ENCODE measurements at regions not wholly inside any gene's neighbourhood (a gene's known extent, or its start where the extent isn't known, plus 50 kb on each side); places are given as distances from the start of the nearest gene placed in this dataset.

DNA sequence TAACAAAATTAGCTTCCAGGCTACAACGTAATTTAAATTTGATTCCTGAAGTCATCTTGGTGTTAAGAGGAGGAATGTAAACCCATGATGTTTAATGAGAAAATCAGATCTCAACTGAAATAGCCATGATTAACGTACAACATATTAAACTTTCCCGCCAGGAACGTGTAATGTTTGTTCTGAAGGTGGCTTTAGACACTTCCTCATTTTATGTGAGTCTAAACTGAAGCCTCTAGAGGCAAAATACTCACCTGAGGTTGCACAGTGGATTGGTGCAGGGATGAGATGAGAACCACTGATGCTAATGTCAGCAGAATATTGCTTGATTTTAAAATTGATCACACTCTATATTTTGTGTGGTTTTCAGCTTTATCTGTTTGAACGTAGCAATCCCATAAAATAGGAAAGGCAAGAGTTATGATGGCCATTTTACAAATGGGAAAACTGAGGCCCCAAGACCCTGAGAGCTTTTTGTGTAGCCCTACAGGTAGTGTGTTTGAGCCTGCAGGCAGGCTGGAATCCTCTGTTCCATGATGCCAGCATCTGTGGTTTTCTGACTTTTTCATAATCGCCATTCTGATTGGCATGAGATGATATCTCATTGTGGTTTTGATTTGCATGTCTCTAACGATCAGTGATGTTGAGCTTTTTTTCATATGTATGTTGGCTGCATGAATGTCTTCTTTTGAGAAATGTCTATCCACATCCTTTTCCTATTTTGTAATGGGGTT, 243.7 kb upstream of the BMPER start:
- DNase-seq (ENCODE audit: low read depth in 2 of 2), result no peak

DNA sequence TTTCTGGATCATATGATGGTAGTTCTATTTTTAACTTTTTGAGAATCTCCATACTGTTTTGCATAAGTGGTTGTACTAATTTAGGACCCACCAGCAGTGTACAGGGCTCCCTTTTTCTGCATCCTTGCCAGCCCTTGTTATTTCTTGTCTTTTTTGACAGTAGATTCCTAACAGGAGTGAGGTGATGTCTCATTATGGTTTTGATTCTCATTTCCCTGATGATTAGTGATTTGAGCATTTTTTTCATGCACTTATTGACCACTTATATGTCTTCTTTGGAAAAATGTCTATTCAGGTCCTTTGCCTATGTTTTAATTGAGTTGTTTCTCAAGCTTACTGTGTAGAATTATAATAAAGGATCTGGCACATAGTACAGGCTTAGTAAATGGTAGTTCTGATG, 238.8 kb upstream of the BMPER start:
- DNase-seq (ENCODE audit: low read depth in 2 of 2), result no peak

DNA sequence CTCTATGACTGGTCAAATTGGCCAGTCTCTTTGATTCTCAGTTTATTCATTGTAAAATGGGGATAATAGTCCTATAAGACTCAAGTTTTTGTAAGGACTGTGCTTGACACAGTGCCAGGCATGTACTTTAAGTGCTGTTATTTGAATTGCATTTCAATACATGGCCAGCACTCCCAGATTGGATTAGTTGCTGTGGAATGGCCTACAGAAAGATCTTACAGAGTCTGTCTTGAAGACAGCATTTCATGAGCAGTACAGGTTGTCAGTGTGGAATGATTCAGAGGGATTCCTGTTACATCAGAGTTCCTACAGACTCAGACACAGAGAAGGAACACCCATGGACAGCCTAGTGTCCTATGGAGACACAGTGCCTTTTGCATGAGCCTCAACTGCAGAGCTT, 238.1 kb upstream of the BMPER start:
- no peak for DNase-seq (ENCODE audit: low read depth in 2 of 2)

DNA sequence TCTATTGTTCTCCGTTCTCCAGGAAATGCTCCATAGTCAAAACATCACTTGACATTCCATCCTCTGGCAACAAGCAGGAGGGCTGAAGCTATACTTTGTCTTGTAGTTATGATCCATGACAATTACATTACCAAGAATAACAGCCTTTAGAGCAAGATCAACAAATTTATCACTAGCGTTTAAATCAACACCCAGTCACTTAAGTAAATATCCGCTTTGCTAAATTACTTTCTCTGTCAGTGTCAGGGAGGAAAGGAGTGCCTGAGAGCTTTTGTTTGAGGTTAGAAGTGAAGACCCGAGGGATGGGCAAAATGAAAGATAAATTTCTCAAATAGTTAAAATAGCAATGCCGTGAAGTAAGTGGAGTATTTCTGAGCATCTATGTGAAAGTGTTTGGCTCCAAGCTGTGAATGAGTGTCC, 236.1 kb upstream of the BMPER start:
- no peak for DNase-seq (ENCODE audit: low read depth in 2 of 2)

DNA sequence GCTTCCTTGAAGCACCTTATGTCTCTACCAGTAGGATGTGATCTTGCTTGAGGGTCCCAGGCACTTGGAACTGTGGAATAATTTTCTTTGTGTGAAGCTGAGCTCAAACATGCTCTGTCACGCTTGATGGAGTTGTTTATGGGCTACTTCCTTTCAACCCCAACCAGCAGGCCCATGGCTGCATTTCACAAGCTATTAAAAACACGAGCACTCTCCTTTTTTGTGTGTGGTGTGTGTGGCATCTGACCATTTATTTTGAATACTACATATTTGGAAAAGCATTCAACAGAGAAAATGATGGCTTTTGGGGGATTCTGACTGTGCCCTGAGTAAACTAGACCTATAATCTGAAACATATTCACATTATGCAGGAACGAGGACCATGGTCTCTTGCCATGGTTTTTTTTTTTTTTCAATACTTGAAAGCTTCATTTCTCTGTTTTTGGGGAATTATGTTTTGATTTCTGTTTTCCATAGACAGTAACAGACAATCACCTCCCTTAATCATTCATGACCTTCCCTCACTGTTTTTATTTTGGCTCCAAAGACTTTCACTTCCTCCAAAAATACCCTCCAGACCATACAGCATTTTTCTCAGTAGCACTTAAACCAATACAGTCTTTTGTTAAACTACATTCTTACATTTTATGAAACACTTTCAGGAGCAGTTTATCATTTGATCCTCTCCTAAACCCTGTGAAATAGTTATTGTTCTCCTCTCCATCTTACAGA, 233.6 kb upstream of the BMPER start:
- DNase-seq (ENCODE audit: low read depth in 2 of 2), result no peak

DNA sequence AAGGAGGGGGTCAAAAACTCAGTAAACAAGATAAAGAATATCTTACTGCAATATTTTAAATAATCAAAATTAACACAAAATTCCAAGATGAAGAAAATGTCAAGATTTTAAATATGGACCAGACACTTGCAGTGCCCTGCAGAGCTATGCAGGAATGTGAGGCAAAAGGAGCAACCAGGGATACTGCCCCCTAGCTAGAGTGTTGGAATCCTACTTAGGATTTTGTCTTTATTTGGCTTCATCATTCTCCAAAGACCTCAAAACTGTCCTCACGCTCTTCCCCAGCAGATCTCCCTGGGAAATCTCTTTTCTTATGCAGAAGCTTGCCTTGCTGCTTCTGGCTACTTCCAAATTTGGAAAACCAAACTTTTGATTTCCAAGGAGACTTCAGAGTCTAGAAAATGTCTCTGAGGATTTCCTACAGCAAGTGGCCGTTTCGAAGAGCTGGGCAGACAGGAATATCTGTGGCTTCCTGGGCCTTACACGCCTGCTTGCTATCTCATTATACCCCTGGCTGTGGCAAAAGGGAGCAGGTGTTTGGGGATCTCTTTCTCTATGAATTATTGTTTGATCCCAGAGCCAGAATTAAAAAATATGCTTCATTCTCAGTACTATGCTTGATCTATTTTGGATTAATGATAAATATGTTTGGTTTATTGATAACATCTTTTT, 232.2 kb upstream of the BMPER start:
- no peak for DNase-seq (ENCODE audit: low read depth in 2 of 2)

DNA sequence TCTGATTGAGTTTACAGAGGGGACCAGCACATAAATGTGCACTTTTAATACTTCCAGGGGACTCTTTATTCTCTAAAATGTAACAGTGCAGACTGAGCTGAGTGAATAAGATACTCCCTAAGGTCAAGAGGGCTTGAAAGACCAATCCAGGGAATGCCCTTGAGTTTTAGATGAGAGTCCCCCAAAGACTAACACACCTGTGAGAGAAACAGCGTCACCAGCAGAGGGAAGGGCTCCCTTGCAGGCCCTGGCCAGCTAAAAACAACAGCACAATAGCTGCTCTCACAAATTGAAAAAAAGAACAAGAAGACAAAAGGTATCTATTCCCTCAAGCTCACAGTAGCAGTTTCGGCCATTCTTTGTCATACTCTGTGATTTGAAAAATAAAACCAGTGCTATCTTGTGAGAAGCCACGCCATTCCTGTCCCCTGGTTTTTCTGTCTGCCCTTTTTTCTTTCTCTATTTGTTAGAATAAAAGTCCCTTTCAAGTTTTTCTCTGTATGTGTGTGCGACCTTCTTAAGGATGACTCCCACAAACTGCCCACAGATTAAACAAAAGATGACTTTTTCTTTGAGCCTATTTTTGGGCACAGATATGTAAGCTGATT, 230.4 kb upstream of the BMPER start:
- DNase-seq (ENCODE audit: low read depth in 2 of 2), result no peak

DNA sequence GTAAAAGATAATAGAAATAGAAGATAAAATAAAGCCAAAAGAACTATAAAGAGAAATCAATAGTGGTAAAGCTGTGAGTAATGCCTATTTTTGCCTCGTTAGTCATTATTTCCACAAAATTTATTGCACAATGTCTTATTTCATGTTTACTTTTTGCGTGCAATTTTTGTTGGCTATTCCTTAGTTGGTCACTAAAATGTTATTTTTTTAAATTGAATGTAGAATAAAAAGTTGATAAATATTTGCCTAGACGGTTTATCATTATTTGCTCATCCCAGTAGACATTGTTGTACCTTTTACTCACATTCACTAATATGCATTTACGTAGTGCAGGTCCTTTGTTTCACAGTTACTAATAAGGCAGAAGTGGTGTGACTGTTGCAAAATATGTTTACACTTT, 227.8 kb upstream of the BMPER start:
- no peak for DNase-seq (ENCODE audit: low read depth in 2 of 2)

DNA sequence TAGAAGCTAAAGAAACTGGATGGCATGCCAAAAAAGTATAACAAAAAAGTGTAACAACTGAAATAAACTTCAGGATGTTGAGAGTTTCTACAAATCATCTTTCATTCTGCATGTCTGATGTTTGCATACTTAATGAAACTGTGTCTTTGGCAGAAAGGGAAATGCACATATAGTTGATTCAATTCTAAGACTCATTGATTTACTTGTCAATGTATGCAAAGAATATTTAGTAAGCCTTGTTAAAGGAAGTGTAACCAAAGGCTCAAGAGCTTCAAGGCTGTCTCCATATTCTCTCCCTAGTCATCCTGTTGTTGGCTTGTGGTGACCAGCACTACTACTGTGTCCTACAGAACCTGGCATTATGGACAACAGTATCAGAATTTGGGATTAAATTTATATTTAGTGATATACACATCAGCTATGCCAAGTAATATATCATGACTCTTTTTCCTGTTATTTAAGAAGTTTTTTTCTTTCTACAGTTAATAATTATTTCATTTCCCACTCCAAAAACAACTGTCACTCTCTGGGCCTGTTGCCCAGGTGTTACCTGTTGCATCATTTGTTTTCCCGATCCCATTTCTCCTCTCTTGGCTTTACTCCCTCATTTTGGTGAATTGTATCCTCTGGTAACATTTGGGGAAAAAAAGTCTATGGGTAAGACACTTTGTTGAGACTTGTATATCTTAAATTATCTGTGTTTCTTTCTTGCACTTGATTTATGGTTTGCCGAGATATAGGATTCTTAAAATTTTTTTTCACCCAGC, 226.6 kb upstream of the BMPER start:
- no peak for DNase-seq (ENCODE audit: low read depth in 2 of 2)

DNA sequence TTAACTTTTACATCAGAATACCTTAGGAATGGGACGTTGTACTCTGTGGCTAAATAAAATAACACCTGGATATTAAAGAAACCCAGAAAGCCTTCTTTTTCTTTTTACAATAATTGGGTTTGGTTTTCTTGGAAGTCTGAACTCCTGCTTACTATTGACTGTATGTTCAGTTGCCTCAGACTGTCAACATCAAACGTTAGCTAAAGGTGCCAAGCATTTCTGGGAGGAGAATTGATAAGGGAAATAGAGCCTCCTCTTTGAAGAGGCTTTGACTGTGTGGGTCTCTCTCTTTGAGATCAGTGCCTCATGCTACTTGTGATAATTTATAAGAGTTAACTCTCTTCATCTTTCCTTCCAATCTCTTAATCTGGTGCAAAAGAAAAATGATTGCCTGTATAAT, 224.7 kb upstream of the BMPER start:
- no peak for DNase-seq (ENCODE audit: low read depth in 2 of 2)

DNA sequence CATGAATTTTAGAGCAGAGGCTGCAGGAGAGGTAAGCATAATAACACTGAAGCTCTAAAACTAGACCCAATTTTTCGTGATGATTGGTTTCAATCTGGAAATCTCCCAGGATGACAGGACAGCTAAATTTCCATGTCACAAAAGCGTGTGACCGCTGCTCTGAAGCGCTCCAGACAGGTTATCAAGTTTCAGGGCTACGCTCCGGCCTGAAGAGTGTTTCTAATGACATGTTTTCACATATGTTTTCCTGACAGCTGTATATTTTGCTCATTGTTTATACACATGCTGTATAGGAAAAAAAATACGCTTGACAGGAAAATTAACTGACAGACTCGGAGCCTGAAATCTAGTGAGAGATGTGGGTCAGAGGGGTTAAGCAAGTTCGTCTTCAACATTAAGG, 219.8 kb upstream of the BMPER start:
- DNase-seq (ENCODE audit: low read depth in 2 of 2), result no peak

DNA sequence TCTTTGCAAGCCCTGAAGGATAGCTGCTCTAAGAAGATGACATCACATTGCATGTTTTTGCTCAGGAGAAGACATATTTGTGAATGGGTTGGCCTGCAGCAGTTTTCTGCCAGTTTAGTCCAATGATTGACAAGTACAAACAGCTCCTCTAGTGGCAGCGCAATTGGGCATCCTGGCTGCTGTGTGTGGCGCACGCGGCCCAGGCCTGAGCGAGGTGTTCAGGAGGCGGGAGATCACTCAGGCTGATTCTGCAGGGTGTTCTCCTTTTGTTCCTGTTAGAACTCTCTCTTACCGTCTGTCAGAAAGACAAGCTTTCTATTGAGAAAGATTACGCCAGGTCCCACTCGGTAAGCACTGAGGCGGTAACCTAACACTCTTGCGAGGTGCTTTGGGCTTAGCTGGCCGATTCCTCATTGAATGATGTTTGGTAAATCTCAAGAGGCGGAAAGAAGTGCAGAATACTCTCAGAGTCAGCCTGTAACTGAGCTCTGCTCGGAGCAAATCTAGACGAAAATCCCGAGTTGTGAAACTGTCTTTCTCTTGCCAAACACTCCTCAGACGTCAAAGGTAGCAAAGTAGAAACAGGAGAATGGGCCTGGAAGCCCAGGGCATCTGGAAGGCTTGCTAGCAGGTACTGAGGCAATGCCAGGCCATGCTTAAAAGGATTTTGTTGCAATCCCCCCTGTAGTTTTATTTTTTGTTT, 219.2 kb upstream of the BMPER start:
- DNase-seq (ENCODE audit: low read depth in 2 of 2), result no peak

DNA sequence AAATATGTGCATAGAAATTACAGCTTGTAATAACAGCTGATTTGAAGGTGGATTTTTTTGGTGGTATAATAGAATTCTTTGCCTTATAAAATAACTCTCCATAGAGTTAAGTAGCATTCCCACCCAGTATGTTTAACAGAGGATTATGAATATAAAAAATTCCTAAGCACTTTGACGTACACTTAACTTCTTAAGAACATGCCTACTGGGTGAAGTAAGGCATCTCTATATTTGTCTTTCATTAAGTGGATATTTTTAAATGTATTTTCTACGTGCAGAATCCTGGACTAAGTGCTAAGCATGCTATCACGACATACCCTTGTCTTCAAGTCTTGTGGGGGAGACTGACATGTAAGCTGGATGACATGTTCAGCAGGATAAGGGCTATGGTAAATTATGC, 217.7 kb upstream of the BMPER start:
- no peak for DNase-seq (ENCODE audit: low read depth in 2 of 2)

DNA sequence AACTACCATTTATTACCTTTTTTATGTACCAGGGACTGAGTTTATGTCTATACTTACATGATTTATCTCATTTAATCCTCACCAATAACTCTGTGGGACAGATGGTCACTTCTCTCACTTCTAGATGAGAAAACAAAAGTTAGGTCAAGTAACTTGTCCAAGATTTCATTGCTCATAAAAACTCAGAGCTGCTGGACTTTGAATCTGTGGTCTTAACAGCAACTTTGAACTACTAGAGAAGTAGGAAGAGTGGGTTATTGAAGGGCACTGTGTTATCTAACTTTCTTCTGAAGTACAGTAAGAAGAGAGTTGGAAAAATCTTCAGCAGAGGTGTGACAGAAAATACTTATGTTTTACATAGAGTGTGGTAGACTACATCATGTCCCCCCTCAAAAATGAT, 214.2 kb upstream of the BMPER start:
- DNase-seq (ENCODE audit: low read depth in 2 of 2), result no peak

DNA sequence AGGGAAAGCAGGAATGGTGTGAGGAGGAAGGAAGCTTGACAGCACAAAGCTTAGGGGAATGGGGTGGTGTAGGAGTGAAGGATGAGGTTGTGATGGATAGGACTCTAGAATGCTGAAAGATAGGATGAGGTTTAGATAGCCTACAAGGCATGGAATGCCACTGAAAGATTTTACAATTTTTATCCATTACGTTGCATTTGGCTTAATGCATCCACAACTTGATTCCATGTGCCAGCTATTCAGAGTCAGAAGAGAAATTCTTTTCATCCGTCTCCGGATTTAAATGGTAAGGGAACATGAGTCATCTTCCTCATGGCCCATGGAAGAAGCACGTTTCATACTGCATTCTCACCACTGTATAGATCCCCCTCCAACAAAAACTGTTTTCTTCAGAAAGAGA, 212.4 kb upstream of the BMPER start:
- DNase-seq (ENCODE audit: low read depth in 2 of 2), result no peak

DNA sequence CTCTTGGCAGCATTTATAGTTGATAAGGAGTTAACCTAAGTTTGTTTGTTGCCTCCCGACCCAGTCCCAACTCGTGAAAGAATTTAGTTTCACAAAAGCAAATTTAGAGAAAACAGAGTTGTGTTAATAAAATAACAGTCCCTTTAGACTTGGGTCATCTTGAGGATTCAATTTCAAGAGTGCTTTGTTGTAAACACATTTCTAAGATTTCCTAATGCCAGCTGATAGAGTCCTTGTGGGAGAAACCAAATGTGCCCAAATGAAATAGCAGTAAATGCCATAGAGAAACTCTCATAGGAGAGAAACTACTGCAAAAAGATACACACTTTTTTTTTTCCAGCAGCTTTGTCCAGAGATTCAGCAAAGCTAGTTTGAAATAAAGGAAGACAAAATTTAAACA, 211.3 kb upstream of the BMPER start:
- no peak for DNase-seq (ENCODE audit: low read depth in 2 of 2)

DNA sequence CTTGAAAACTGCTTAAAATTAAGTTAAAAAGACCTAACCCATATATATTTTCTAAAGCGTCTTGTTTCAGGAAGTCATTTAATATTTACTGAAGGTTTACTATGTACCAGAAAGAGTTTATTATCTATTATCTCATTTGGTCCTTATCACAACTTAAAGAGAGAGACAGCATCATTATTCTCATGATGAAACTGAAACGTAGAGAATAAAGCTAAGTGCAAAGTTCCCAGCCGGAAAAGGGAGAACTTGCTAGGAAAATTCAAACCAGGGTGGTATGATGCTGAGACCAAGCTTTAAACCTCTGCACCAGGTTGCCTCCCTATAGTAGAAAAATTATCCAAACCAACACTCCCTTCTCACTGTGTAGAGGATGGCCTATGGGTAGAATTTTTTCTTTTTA, 207.7 kb upstream of the BMPER start:
- DNase-seq (ENCODE audit: low read depth in 2 of 2), result no peak

DNA sequence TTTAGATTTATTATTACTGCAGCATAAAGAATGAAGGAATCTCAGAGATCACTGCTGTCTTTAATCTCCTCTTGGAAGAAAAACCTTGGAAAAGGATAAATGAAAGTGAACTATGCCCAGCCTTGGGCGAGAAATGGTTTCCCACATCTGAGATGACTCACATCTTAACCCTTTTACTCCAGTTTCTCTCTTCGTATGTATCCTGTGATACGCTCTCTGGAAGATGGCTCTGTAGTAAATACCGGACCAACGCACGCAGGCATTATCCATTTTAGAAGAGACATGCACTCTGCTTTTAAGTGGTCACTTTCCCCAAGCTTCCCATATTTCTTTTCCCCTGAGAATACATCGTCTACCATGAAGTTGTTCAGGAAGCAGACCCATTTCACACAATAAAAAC, 207.3 kb upstream of the BMPER start:
- no peak for DNase-seq (ENCODE audit: low read depth in 2 of 2)

DNA sequence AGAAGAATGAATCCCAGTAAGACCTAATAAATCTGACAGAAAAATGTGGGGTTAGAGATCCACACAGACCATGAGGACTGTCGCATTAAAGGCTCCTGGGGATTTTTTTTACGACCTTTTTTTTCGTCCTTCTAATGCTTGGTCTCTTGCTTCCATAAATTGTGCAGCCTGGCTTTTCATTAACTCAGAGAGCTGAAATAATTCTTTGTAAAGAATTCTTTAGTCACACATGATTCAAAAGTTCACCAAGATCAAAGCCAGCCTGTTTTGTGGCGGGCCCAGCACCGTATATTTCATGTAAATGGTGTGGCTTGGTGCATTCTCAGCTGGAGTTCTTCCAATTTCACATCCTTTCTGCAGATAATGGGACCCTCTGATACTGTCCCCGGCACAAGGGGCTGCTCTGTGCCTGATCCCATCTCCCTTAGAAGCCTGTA, 206.6 kb upstream of the BMPER start:
- no peak for DNase-seq (ENCODE audit: low read depth in 2 of 2)

DNA sequence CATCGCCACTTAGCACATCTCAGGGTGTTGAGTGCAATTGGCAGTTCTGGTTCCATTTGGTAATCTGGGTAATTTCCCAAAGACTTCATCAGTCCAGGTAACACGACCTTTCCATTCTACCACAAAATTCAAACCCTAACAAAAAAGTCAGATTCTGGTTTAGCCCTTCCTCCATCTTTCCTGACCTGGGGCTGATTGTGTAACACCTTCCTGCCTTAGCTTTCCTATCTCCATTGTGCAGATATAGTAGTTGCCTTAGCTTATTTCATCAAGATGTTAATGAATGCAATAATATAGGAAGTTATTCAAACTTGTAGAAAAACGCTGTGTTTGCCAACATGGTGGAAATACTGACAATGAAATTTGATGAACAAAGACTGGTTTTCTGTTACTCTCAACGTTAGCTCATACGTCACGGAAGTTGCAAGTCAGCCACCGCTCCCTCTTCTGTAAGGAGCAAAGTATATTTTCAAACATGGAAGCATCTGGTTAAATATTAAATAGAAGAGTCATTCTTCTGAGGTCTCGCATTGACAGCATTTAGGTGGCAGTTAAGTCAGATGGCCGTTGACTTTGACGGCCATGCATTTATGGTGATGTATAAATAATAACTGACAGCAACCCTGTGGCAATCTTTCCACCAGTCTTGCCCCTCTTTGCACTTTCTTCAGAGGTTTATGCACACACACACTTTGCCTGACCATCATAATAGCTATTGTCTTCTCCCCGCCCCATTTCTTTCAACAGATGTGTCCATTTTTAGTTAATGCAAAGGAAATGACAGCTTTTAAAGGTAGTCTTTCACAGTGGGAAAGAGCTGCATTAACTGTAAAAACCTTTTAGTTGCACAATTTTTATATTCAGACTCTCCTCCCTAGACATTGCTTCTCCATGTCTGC, 205.1 kb upstream of the BMPER start:
- DNase-seq (ENCODE audit: low read depth in 2 of 2), result no peak

Data from stimulated activated CD8-positive, alpha-beta memory T cell treated with anti-CD3 and anti-CD28 coated beads, Interleukin-7, amount 100 ng/mL, for 4 hours (primary cell).